ENCODE measurements at regions not wholly inside any gene's neighbourhood (a gene's known extent, or its start where the extent isn't known, plus 50 kb on each side); places are given as distances from the start of the nearest gene placed in this dataset.

- TF ChIP-seq TFE3 (CRISPR knock-in tag; IDR thresholded peaks at IDR 0.05) = no peak
- no peak for TF ChIP-seq ZNF768 (CRISPR knock-in tag; IDR thresholded peaks at IDR 0.05)
- no peak for TF ChIP-seq TBX3 (IDR thresholded peaks at IDR 0.05; ENCODE audit: borderline replicate concordance)
- TF ChIP-seq MXD3 (CRISPR knock-in tag; IDR thresholded peaks at IDR 0.05) = no peak
- TF ChIP-seq TAF15 (IDR thresholded peaks at IDR 0.05; ENCODE audit: low read depth, low read length, poor library complexity, severe bottlenecking) = no peak
- no peak for TF ChIP-seq FOXK2 (IDR thresholded peaks at IDR 0.05)
- TF ChIP-seq GFI1 (CRISPR knock-in tag; IDR thresholded peaks at IDR 0.05; ENCODE audit: borderline replicate concordance) = no peak
- no peak for TF ChIP-seq KIAA2018 (CRISPR knock-in tag; IDR thresholded peaks at IDR 0.05; ENCODE audit: borderline replicate concordance)
Observed at GRCh38 chr1:219733511-219734174, 120.7 kb upstream of the ZC3H11B start (continued).

Data from HepG2 (cell line).